ENCODE measurements at regions not wholly inside any gene's neighbourhood (a gene's known extent, or its start where the extent isn't known, plus 50 kb on each side); places are given as distances from the start of the nearest gene placed in this dataset.

GRCh38 chr3:152742368-152743347 lies 92.3 kb upstream of the P2RY1 start (continued):
- no peak for TF ChIP-seq ZBTB33 (IDR thresholded peaks at IDR 0.05; ENCODE audit: extremely low read depth, insufficient replicate concordance, low read length)
- TF ChIP-seq POLR2AphosphoS5 (IDR thresholded peaks at IDR 0.05; ENCODE audit: low read depth, low read length): no peak
- TF ChIP-seq MAX (IDR thresholded peaks at IDR 0.05): no peak

DNA sequence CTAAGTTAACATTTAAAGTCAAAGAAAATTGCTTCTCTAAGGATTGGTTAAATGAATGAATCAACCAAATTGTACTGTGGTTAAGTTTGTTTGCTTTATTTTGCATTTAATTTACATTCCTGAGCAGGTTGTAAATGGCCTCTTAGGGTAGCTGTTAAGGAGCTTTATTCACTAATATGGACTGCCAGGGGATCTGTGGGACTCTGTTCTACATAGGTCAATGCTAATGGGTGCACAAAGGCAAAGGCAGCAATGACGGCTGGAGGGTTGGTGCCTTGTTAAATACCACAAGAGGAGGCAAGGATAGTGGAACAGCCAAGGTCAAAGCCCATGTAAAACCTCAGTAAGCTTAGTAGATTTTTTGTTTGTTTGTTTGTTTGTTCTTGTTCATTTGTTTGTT lies 89.3 kb upstream of the P2RY1 start:
- no peak for ATAC-seq
- CTCF ChIA-PET: no interaction called here

More for the DNA sequence above, 89.3 kb upstream of the P2RY1 start:
- H3K9me2 ChIP-seq (ENCODE audit: insufficient read depth): no peaks in the 10 kb centered on the region
- no peaks in the 10 kb centered on the region for H3K36me3 ChIP-seq (ENCODE audit: control insufficient read depth in 1 of 2, insufficient read depth in 2 of 2, low read length in 2 of 2)
- H2AFZ ChIP-seq (ENCODE audit: low read depth, low read length, poor library complexity, severe bottlenecking): no peak overlapping the region
- BruUV-seq (replicated peaks): no TSS peak
- ChIA-PET POLR2A (no interaction called here), RAD21 (ENCODE audit: low non-redundant PET in 1 of 2, low total read pairs in 2 of 2, uncharacterized antibody in 2 of 2, unreplicated experiment in 2 of 2) (no interaction called here)
- TF ChIP-seq TCF7L2 (IDR thresholded peaks at IDR 0.05; ENCODE audit: borderline replicate concordance, extremely low read depth, insufficient read depth, insufficient read length) (no peak), POLR2AphosphoS5 (IDR thresholded peaks at IDR 0.05; ENCODE audit: low read depth, low read length) (no peak), YY1 (IDR thresholded peaks at IDR 0.05; ENCODE audit: extremely low read depth, insufficient replicate concordance, low read depth, low read length) (no peak), MAX (IDR thresholded peaks at IDR 0.05) (no peak), CBX3 (IDR thresholded peaks at IDR 0.05; ENCODE audit: low read depth) (no peak)
- no peak overlapping the region for H3K4me3 ChIP-seq (replicated peaks in 1 of 2; ENCODE audit: low read depth in 1 of 2, low read length in 2 of 2)
- no peak overlapping the region for H3K27ac ChIP-seq (ENCODE audit: low read depth, low read length)
- no peak for DNase-seq (ENCODE audit: low read depth, low spot score)
- intact Hi-C loops (cut with micrococcal nuclease): no loop called here
- H3K9me3 ChIP-seq (ENCODE audit: control insufficient read depth in 1 of 2, insufficient read depth in 1 of 2, low read depth in 1 of 2, low read length in 2 of 2): no peaks in the 10 kb centered on the region
- no peak overlapping the region for H3K9ac ChIP-seq (ENCODE audit: low read length)
- no peak overlapping the region for H3K4me2 ChIP-seq (ENCODE audit: low read length)
- H4K20me1 ChIP-seq (ENCODE audit: insufficient read depth): no peaks in the 10 kb centered on the region
- H3K79me2 ChIP-seq (ENCODE audit: insufficient read depth, low read length): no peaks in the 10 kb centered on the region
- H3K4me1 ChIP-seq (ENCODE audit: control insufficient read depth in 1 of 2, insufficient read depth in 2 of 2, low read length in 2 of 2): no peaks in the 10 kb centered on the region
- H3K27me3 ChIP-seq (ENCODE audit: insufficient read depth, low read length): no peaks in the 10 kb centered on the region
